ENCODE measurements at regions not wholly inside any gene's neighbourhood (a gene's known extent, or its start where the extent isn't known, plus 50 kb on each side); places are given as distances from the start of the nearest gene placed in this dataset.

GRCh38 chr5:67999391-67999790 lies 216.2 kb upstream of the PIK3R1 start:
- no peak for TF ChIP-seq POLR2A (IDR thresholded peaks at IDR 0.05)
- no peak for TF ChIP-seq CTCF (IDR thresholded peaks at IDR 0.05)
